Neutrophil (primary cell): ENCODE measurements at regions not wholly inside any gene's neighbourhood (a gene's known extent, or its start where the extent isn't known, plus 50 kb on each side); places are given as distances from the start of the nearest gene placed in this dataset.

Source experiments
- H3K27ac ChIP-seq: fragments of 200-600 bp; sonication (generic); 2 replicates; pipeline ENCODE4 v1.5.1; 2016; ENCODE audit warnings: mild to moderate bottlenecking, moderate library complexity
- H3K27me3 ChIP-seq: fragments of 200-600 bp; sonication (generic); 2 replicates; pipeline ENCODE4 v1.6.0; 2016; ENCODE audit warnings: mild to moderate bottlenecking
- H3K36me3 ChIP-seq: fragments of 200-600 bp; sonication (generic); 2 replicates; pipeline ENCODE4 v1.5.1; 2017
- H3K4me1 ChIP-seq, 2 experiments: fragments of 200-600 bp in 1 of 2; sonication (generic) in 1 of 2; 1 replicate in 1 of 2; 2 replicates in 1 of 2; pipeline versions ENCODE4 v1.5.1 to v1.6.1; 2013 to 2016; ENCODE audit warnings: low read depth in 1 of 2, low read length in 1 of 2, mild to moderate bottlenecking in 1 of 2, moderate library complexity in 1 of 2; ENCODE audit not compliant: control insufficient read depth in 1 of 2, insufficient read depth in 1 of 2
- H3K4me3 ChIP-seq, 2 experiments: fragments of 200-600 bp in 1 of 2; sonication (generic) in 1 of 2; 1 replicate in 1 of 2; 2 replicates in 1 of 2; pipeline ENCODE4 v1.5.1; 2013 to 2016; ENCODE audit warnings: low read depth in 1 of 2, low read length in 1 of 2, mild to moderate bottlenecking in 1 of 2, moderate library complexity in 1 of 2
- H3K9me3 ChIP-seq: fragments of 200-600 bp; sonication (generic); 2 replicates; pipeline ENCODE4 v1.5.1; 2016
- TF ChIP-seq, protein P1 (sequence below): fragments of 200-600 bp; sonication (generic); IDR thresholded peaks from 2 replicates; pipeline ENCODE4 v1.5.1; 2016; ENCODE audit warnings: antibody characterized with exemption

DNA sequence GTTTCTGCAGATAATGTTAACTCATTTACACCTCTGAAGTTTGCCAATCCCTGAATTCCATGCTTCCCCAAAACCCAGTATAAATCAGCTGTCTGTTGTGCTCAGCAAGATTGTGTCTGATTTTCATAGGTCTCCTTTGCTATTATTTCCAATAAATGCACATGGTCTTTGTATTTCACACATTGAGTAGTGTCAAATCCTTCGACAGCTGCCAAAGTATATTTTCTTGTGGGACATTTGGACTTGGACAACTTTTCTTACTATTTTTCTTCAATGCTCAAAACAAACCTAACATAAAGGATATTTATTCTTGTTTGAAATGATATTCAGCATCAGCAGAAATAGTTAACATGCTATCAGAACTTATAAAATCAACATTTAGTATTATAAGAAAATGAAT lies 406.1 kb upstream of the OR4E1 start:
- Histone ChIP-seq H3K36me3 (no peaks in the 10 kb centered on the region), H3K27ac (no peak overlapping the region), H3K4me3 (no peak overlapping the region), H3K9me3 (no peaks in the 10 kb centered on the region), H3K27me3 (no peaks in the 10 kb centered on the region), H3K4me1 (no peaks in the 10 kb centered on the region)
- TF ChIP-seq, protein P1, sequence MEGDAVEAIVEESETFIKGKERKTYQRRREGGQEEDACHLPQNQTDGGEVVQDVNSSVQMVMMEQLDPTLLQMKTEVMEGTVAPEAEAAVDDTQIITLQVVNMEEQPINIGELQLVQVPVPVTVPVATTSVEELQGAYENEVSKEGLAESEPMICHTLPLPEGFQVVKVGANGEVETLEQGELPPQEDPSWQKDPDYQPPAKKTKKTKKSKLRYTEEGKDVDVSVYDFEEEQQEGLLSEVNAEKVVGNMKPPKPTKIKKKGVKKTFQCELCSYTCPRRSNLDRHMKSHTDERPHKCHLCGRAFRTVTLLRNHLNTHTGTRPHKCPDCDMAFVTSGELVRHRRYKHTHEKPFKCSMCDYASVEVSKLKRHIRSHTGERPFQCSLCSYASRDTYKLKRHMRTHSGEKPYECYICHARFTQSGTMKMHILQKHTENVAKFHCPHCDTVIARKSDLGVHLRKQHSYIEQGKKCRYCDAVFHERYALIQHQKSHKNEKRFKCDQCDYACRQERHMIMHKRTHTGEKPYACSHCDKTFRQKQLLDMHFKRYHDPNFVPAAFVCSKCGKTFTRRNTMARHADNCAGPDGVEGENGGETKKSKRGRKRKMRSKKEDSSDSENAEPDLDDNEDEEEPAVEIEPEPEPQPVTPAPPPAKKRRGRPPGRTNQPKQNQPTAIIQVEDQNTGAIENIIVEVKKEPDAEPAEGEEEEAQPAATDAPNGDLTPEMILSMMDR: no peak

DNA sequence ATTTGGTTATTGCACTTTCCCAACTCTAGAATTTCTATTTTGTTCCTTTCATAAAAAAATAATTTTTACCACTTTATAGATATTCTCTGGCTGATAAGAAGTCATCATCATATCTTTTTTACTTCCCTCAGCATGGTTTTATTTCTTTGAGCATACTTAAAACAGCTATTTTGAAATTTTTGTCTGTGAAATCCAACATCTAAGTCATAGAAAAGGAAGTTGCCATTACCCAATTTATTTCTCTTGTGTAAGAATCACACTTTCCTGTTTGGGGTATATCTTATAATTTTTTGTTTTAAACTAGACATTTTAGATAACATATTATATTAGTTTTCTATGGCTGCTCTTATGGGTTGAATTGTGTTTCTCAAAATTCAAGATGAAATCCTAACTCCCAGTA lies 400.2 kb upstream of the OR4E1 start:
- Histone ChIP-seq H3K4me3 (no peak overlapping the region), H3K9me3 (peaks cover 4% of the 10 kb centered on the region), H3K4me1 (peaks cover 18 to 24% of the 10 kb centered on the region in 2 experiments), H3K36me3 (no peaks in the 10 kb centered on the region), H3K27me3 (no peaks in the 10 kb centered on the region), H3K27ac (no peak overlapping the region)
- TF ChIP-seq, protein P1: no peak

DNA sequence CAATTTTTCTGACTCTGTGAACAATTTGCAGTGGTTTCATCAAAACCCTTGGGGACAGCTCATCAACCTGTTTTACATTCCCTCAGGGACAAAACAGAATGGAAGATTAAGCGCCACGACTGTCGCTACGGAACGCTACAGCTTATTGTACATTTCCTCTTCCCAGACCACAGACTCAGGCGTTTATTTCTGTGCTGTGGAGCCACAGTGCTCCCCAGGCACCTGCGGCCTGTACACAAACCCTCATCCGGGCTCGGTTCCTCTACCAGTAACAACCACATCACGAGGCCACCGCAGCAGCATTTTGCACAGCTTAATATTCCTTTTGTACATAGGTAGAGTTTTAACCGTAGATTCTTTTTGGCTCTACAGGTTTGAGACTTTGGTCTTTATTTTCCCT lies 397.4 kb upstream of the OR4E1 start:
- Histone ChIP-seq H3K36me3 (no peaks in the 10 kb centered on the region), H3K9me3 (peaks cover 4% of the 10 kb centered on the region), H3K4me1 (peaks cover 18 to 24% of the 10 kb centered on the region in 2 experiments), H3K27ac (no peak overlapping the region), H3K4me3 (peak overlapping the region; percentile 23 to 30), H3K27me3 (peaks cover 7% of the 10 kb centered on the region)
- TF ChIP-seq, protein P1: no peak

DNA sequence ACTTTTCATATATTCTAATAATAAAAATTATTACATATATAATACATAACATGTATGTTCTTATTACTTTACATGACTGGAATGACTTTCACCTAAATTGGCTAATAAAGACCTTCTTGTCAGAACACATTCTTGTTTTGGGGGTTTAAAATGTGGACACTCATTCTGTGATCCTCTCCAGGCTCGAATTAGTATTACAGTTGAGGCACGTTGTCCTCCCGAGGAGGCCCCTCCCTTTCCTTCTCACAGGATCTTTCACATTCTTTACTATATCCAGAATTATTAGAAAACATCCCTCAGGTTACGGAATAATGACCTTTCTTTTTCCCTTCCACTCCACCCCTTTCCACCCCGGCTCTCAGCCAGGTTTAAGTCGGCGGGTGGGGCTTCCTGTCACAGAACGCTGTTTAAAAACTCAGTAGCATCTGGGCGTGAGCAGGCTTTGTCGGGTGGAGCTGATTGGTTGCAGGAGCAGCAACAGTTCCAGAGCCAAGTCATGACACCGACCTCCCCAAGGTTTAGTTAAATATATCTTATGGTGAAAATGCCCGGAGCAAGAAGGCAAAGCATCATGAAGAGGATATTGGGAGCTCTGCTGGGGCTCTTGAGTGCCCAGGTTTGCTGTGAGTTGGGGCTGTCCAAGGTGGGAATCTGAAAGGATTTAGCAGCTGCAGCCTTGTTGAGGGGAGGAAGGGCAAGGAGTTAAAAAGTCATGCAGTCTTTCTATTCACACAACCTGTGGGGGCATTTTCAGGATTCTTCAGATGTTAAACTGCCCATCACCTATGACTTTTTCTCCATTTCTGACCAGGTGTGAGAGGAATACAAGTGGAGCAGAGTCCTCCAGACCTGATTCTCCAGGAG lies 396.7 kb upstream of the OR4E1 start:
- Histone ChIP-seq H3K27me3 (peaks cover 14% of the 10 kb centered on the region), H3K4me3 (peak overlapping the region; percentile 23 to 30), H3K27ac (no peak overlapping the region), H3K9me3 (peaks cover 4% of the 10 kb centered on the region), H3K4me1 (peaks cover 18 to 24% of the 10 kb centered on the region in 2 experiments), H3K36me3 (no peaks in the 10 kb centered on the region)
- TF ChIP-seq, protein P1: no peak

DNA sequence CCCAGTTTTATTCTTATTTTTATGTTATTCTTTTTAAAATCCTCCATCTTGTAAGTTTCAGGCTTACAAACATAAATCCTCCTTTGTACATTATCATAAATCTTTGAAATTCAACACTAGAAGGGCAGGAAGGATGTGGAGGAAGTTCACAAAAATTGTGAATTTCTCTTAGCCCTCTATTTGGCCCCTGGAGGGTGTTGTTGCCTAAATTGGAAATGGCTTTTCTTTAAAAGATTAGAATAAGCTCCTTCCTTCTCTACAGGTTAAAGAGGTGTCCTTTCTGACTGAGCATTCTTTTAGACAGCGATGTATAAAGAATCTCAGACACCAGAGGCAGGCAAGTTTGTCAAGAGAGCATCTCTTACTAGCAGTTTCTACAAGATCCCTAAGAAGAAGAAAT lies 391.7 kb upstream of the OR4E1 start:
- no peak overlapping the region for H3K27ac ChIP-seq

More for the DNA sequence above, 391.7 kb upstream of the OR4E1 start:
- TF ChIP-seq, protein P1: no peak
- H3K4me3 ChIP-seq: no peak overlapping the region
- H3K27me3 ChIP-seq: peaks cover 18% of the 10 kb centered on the region
- peaks cover 3 to 5% of the 10 kb centered on the region in 2 experiments for H3K4me1 ChIP-seq
- no peaks in the 10 kb centered on the region for H3K9me3 ChIP-seq
- H3K36me3 ChIP-seq: no peaks in the 10 kb centered on the region
